A673 (cell line): ENCODE measurements at regions not wholly inside any gene's neighbourhood (a gene's known extent, or its start where the extent isn't known, plus 50 kb on each side); places are given as distances from the start of the nearest gene placed in this dataset.

Experiments used
- CTCF ChIP-seq: fragments of 300-800, 200-600 bp; sonication (generic); conservative IDR thresholded peaks from 2 replicates; pipeline ENCODE4 v1.5.1; 2017; ENCODE audit warnings: low read depth, mild to moderate bottlenecking, antibody characterized with exemption, low read length, moderate library complexity, mixed read lengths
- EZH2 ChIP-seq: fragments of 200-600 bp; sonication (generic); IDR thresholded peaks from 2 replicates; pipeline ENCODE4 v1.6.1; 2017; ENCODE audit warnings: borderline replicate concordance, low read depth, mild to moderate bottlenecking, mixed read lengths, antibody characterized with exemption, low read length; ENCODE audit not compliant: poor library complexity, severe bottlenecking

DNA sequence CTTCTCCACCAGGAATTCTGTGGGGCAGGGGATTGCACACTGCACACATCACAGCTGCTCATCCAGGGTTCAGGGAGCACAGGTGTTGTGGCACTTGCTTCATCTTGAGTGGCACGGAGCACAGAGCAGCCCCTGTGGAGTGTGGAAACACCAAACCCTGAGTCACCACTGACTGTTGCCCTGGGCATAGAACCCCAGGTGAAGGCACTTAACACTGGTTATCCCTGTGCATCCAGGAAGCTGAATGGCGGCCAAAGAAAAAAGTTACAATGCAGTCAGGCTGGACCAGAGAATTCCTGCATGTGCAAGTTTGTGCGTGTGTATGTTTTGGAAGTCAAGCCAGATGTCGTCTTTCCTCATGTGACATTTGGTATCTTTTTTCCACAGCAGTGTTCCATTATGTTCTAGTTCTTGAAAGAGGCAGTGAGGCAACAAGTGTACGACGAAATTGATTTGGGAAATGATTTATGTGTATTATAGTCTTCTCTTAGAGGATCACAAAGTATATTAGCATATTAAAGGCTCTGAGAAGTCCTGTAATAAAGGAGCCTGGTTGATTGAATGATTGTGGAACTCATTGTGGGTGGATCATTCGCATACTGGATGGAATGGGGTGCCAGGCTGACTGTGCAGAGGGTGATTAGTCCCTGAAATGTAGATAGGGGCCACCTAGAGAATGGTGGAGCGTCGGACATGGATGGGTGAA is 292.3 kb downstream of the TLE3 start:
- TF ChIP-seq CTCF (no peak), EZH2 (no peak)
